HUES64 (cell line): ENCODE measurements at regions not wholly inside any gene's neighbourhood (a gene's known extent, or its start where the extent isn't known, plus 50 kb on each side); places are given as distances from the start of the nearest gene placed in this dataset.

ENCODE experiments used
- H3K27ac ChIP-seq: 2 replicates; pipeline ENCODE4 v1.7.0; 2013; ENCODE audit warnings: low read depth, low read length, inconsistent platforms
- H3K27me3 ChIP-seq: 2 replicates; pipeline ENCODE4 v1.6.1; 2013; ENCODE audit warnings: mild to moderate bottlenecking, low read length; ENCODE audit not compliant: insufficient read depth
- H3K36me3 ChIP-seq: 2 replicates; pipeline ENCODE4 v1.6.1; 2013; ENCODE audit warnings: mild to moderate bottlenecking, low read length; ENCODE audit not compliant: insufficient read depth
- H3K4me1 ChIP-seq: 2 replicates; pipeline ENCODE4 v1.6.1; 2013; ENCODE audit warnings: mild to moderate bottlenecking, low read length, moderate library complexity; ENCODE audit not compliant: insufficient read depth
- H3K4me3 ChIP-seq: 2 replicates; pipeline ENCODE4 v1.5.1; 2013; ENCODE audit warnings: mild to moderate bottlenecking, low read length, moderate library complexity
- H3K9ac ChIP-seq: 2 replicates; pipeline ENCODE4 v1.6.1; 2013; ENCODE audit warnings: mild to moderate bottlenecking, low read depth, low read length
- H3K9me3 ChIP-seq: 2 replicates; pipeline ENCODE4 v1.6.1; 2013; ENCODE audit warnings: low read depth, low read length; ENCODE audit not compliant: insufficient read depth
- WGBS: fragments of 150-250, 120-280 bp; methylation state at CpG from one replicate; pipeline ENCODE4 v1.1.7; 2013; ENCODE audit warnings: missing lambda C conversion rate; 5-methylcytosine and 5-hydroxymethylcytosine counted together

GRCh38 chr10:4730998-4731397, 95.0 kb upstream of the AKR1E2 start:
- no peak overlapping the region for H3K9ac ChIP-seq
- no peaks in the 10 kb centered on the region for H3K27me3 ChIP-seq
- no peaks in the 10 kb centered on the region for H3K36me3 ChIP-seq
- H3K4me1 ChIP-seq = no peaks in the 10 kb centered on the region
- H3K27ac ChIP-seq = no peak overlapping the region
- no peak overlapping the region for H3K4me3 ChIP-seq
- WGBS = 100% methylated on average over 1 of the region's 3 CpGs
- no peaks in the 10 kb centered on the region for H3K9me3 ChIP-seq

GRCh38 chr10:4725917-4726606, 99.9 kb upstream of the AKR1E2 start:
- no peak overlapping the region for H3K9ac ChIP-seq
- no peak overlapping the region for H3K27ac ChIP-seq
- WGBS = 94% methylated on average over 4 of the region's 4 CpGs

GRCh38 chr10:4723860-4724259, 102.1 kb upstream of the AKR1E2 start:
- no peaks in the 10 kb centered on the region for H3K4me1 ChIP-seq
- no peak overlapping the region for H3K4me3 ChIP-seq
- H3K27ac ChIP-seq = no peak overlapping the region
- no peak overlapping the region for H3K9ac ChIP-seq
- no peaks in the 10 kb centered on the region for H3K9me3 ChIP-seq
- no peaks in the 10 kb centered on the region for H3K36me3 ChIP-seq
- H3K27me3 ChIP-seq = no peaks in the 10 kb centered on the region

More at GRCh38 chr10:4725917-4726606, 99.9 kb upstream of the AKR1E2 start:
- Histone ChIP-seq H3K4me1 (no peaks in the 10 kb centered on the region), H3K9me3 (no peaks in the 10 kb centered on the region), H3K4me3 (no peak overlapping the region), H3K27me3 (no peaks in the 10 kb centered on the region), H3K36me3 (no peaks in the 10 kb centered on the region)

GRCh38 chr10:4721999-4722753, 103.8 kb upstream of the AKR1E2 start:
- Histone ChIP-seq H3K4me3 (no peak overlapping the region), H3K9ac (no peak overlapping the region), H3K4me1 (no peaks in the 10 kb centered on the region), H3K27me3 (no peaks in the 10 kb centered on the region), H3K36me3 (no peaks in the 10 kb centered on the region), H3K27ac (no peak overlapping the region), H3K9me3 (no peaks in the 10 kb centered on the region)
- WGBS = 100% methylated on average over 3 of the region's 3 CpGs

- no CpG with 5 or more reads among the region's 1 CpG for whole genome bisulfite sequencing
Observed at GRCh38 chr10:4720463-4720862, 105.5 kb upstream of the AKR1E2 start.

GRCh38 chr10:4719671-4720070, 106.3 kb upstream of the AKR1E2 start:
- Histone ChIP-seq H3K27me3 (no peaks in the 10 kb centered on the region), H3K4me1 (no peaks in the 10 kb centered on the region), H3K9me3 (no peaks in the 10 kb centered on the region), H3K9ac (no peak overlapping the region), H3K36me3 (no peaks in the 10 kb centered on the region), H3K27ac (no peak overlapping the region), H3K4me3 (no peak overlapping the region)
- 94% methylated on average over 2 of the region's 2 CpGs for WGBS

More at GRCh38 chr10:4720463-4720862, 105.5 kb upstream of the AKR1E2 start:
- no peaks in the 10 kb centered on the region for H3K9me3 ChIP-seq
- no peaks in the 10 kb centered on the region for H3K36me3 ChIP-seq
- no peak overlapping the region for H3K9ac ChIP-seq
- no peaks in the 10 kb centered on the region for H3K27me3 ChIP-seq
- no peaks in the 10 kb centered on the region for H3K4me1 ChIP-seq
- H3K27ac ChIP-seq = no peak overlapping the region
- no peak overlapping the region for H3K4me3 ChIP-seq

GRCh38 chr10:4719036-4719435, 107.0 kb upstream of the AKR1E2 start:
- no peak overlapping the region for H3K27ac ChIP-seq
- no peaks in the 10 kb centered on the region for H3K9me3 ChIP-seq
- no peak overlapping the region for H3K4me3 ChIP-seq
- no peak overlapping the region for H3K9ac ChIP-seq
- H3K27me3 ChIP-seq = no peaks in the 10 kb centered on the region
- no CpG with 5 or more reads among the region's 1 CpG for WGBS
- H3K4me1 ChIP-seq = no peaks in the 10 kb centered on the region
- no peaks in the 10 kb centered on the region for H3K36me3 ChIP-seq

- no peaks in the 10 kb centered on the region for H3K36me3 ChIP-seq
- H3K4me1 ChIP-seq = no peaks in the 10 kb centered on the region
- no peaks in the 10 kb centered on the region for H3K27me3 ChIP-seq
- H3K9ac ChIP-seq = no peak overlapping the region
- no peaks in the 10 kb centered on the region for H3K9me3 ChIP-seq
- H3K27ac ChIP-seq = no peak overlapping the region
- 97% methylated on average over 3 of the region's 4 CpGs for WGBS
- H3K4me3 ChIP-seq = no peak overlapping the region
Observed at GRCh38 chr10:4718544-4718943, 107.5 kb upstream of the AKR1E2 start.

- Histone ChIP-seq H3K4me1 (no peaks in the 10 kb centered on the region), H3K9me3 (no peaks in the 10 kb centered on the region), H3K27me3 (no peaks in the 10 kb centered on the region), H3K36me3 (no peaks in the 10 kb centered on the region), H3K27ac (no peak overlapping the region), H3K9ac (no peak overlapping the region), H3K4me3 (no peak overlapping the region)
- WGBS = 50% methylated on average over 1 of the region's 1 CpG
Observed at GRCh38 chr10:4717670-4718069, 108.3 kb upstream of the AKR1E2 start.

- no peaks in the 10 kb centered on the region for H3K9me3 ChIP-seq
- H3K4me1 ChIP-seq = no peaks in the 10 kb centered on the region
- H3K4me3 ChIP-seq = no peak overlapping the region
- H3K9ac ChIP-seq = no peak overlapping the region
- no peaks in the 10 kb centered on the region for H3K36me3 ChIP-seq
- no peak overlapping the region for H3K27ac ChIP-seq
- no peaks in the 10 kb centered on the region for H3K27me3 ChIP-seq
- WGBS = 31% methylated on average over 3 of the region's 3 CpGs
Observed at GRCh38 chr10:4710858-4711257, 115.1 kb upstream of the AKR1E2 start.

- Histone ChIP-seq H3K9me3 (no peaks in the 10 kb centered on the region), H3K36me3 (no peaks in the 10 kb centered on the region), H3K9ac (no peak overlapping the region), H3K4me3 (no peak overlapping the region), H3K27ac (no peak overlapping the region), H3K27me3 (no peaks in the 10 kb centered on the region), H3K4me1 (no peaks in the 10 kb centered on the region)
- 47% methylated on average over 6 of the region's 6 CpGs for WGBS
Observed at GRCh38 chr10:4708123-4708759, 117.8 kb upstream of the AKR1E2 start.
